ENCODE measurements at regions not wholly inside any gene's neighbourhood (a gene's known extent, or its start where the extent isn't known, plus 50 kb on each side); places are given as distances from the start of the nearest gene placed in this dataset.

GRCh38 chr10:120318862-120319261 is 138.2 kb upstream of the PLPP4 start:
- CTCF ChIA-PET (ENCODE audit: unreplicated experiment): no interaction called here

GRCh38 chr10:120327675-120328074 is 129.4 kb upstream of the PLPP4 start:
- no TSS peak for BruUV-seq (replicated peaks)

More at GRCh38 chr10:120318862-120319261, 138.2 kb upstream of the PLPP4 start:
- no peaks in the 10 kb centered on the region for H3K9me3 ChIP-seq (ENCODE audit: low read length)
- H3K36me3 ChIP-seq (ENCODE audit: insufficient read depth, low read length): no peaks in the 10 kb centered on the region
- intact Hi-C loops (cut with micrococcal nuclease; ENCODE audit: unreplicated experiment): no loop called here
- no peaks in the 10 kb centered on the region for H3K79me2 ChIP-seq (ENCODE audit: insufficient read depth, low read depth, low read length)
- no peaks in the 10 kb centered on the region for H3K4me1 ChIP-seq (ENCODE audit: insufficient read depth, low read length, poor library complexity, severe bottlenecking)
- no peak for DNase-seq (ENCODE audit: low spot score)
- H2AFZ ChIP-seq (ENCODE audit: low read length): no peak overlapping the region
- no TSS peak for BruUV-seq (replicated peaks)
- H3K4me3 ChIP-seq (ENCODE audit: low read depth, low read length, poor library complexity, severe bottlenecking): no peak overlapping the region
- TF ChIP-seq EZH2phosphoT487 (IDR thresholded peaks at IDR 0.05; ENCODE audit: borderline replicate concordance, low read depth, low read length): no peak
- TF ChIP-seq CTCF (conservative IDR thresholded peaks at IDR 0.05; ENCODE audit: low read length): no peak
- H3K9me2 ChIP-seq (ENCODE audit: insufficient read depth, low read length): no peaks in the 10 kb centered on the region
- H4K20me1 ChIP-seq (ENCODE audit: insufficient read depth, low read length): no peaks in the 10 kb centered on the region
- no peak overlapping the region for H3K27ac ChIP-seq (ENCODE audit: low read depth, low read length, poor library complexity, severe bottlenecking)
- H3K4me2 ChIP-seq (ENCODE audit: low read length): no peak overlapping the region
- POLR2A ChIA-PET: no interaction called here

More at GRCh38 chr10:120327675-120328074, 129.4 kb upstream of the PLPP4 start:
- H2AFZ ChIP-seq (ENCODE audit: low read length): no peak overlapping the region
- H3K36me3 ChIP-seq (ENCODE audit: insufficient read depth, low read length): no peaks in the 10 kb centered on the region
- H3K79me2 ChIP-seq (ENCODE audit: insufficient read depth, low read depth, low read length): no peaks in the 10 kb centered on the region
- ChIA-PET CTCF (ENCODE audit: unreplicated experiment) (no interaction called here), POLR2A (interaction anchor here (1.0 to 1.6 kb wide), 2 partner anchors 11 kb away, joined by 3 to 4 read pairs; no protein-coding TSS in a partner anchor)
- no peak for DNase-seq (ENCODE audit: low spot score)
- intact Hi-C loops (cut with micrococcal nuclease; ENCODE audit: unreplicated experiment): no loop called here
- no peak overlapping the region for H3K4me2 ChIP-seq (ENCODE audit: low read length)
- no peak overlapping the region for H3K27ac ChIP-seq (ENCODE audit: low read depth, low read length, poor library complexity, severe bottlenecking)
- no peaks in the 10 kb centered on the region for H3K9me2 ChIP-seq (ENCODE audit: insufficient read depth, low read length)
- H3K9me3 ChIP-seq (ENCODE audit: low read length): no peaks in the 10 kb centered on the region
- H3K4me3 ChIP-seq (ENCODE audit: low read depth, low read length, poor library complexity, severe bottlenecking): no peak overlapping the region
- TF ChIP-seq EZH2phosphoT487 (IDR thresholded peaks at IDR 0.05; ENCODE audit: borderline replicate concordance, low read depth, low read length) (no peak), CTCF (conservative IDR thresholded peaks at IDR 0.05; ENCODE audit: low read length) (no peak)
- H3K4me1 ChIP-seq (ENCODE audit: insufficient read depth, low read length, poor library complexity, severe bottlenecking): no peaks in the 10 kb centered on the region
- H4K20me1 ChIP-seq (ENCODE audit: insufficient read depth, low read length): no peaks in the 10 kb centered on the region
